ENCODE measurements at regions not wholly inside any gene's neighbourhood (a gene's known extent, or its start where the extent isn't known, plus 50 kb on each side); places are given as distances from the start of the nearest gene placed in this dataset.

- H3K9me3 Mint-ChIP-seq = peaks cover 2% of the 10 kb centered on the region
- H3K4me3 Mint-ChIP-seq = no peak overlapping the region
- H3K36me3 Mint-ChIP-seq (ENCODE audit: low read depth) = no peaks in the 10 kb centered on the region
- TF ChIP-seq CTCF (IDR thresholded peaks at IDR 0.05; ENCODE audit: unreplicated experiment in 3 of 3) = no peak
- H3K4me1 Mint-ChIP-seq = no peaks in the 10 kb centered on the region
- no peaks in the 10 kb centered on the region for H3K27me3 Mint-ChIP-seq (ENCODE audit: low read depth)
- no peak overlapping the region for H3K27ac Mint-ChIP-seq
Observed at GRCh38 chr7:54349229-54349628, 192.9 kb upstream of the VSTM2A start.

- Mint-ChIP-seq H3K27me3 (ENCODE audit: low read depth) (no peaks in the 10 kb centered on the region), H3K4me3 (no peak overlapping the region), H3K36me3 (ENCODE audit: low read depth) (no peaks in the 10 kb centered on the region), H3K27ac (no peak overlapping the region), H3K4me1 (no peaks in the 10 kb centered on the region), H3K9me3 (no peaks in the 10 kb centered on the region)
- TF ChIP-seq CTCF (IDR thresholded peaks at IDR 0.05; ENCODE audit: unreplicated experiment in 3 of 3) = no peak
Observed at GRCh38 chr7:54354436-54354835, 187.7 kb upstream of the VSTM2A start.

DNA sequence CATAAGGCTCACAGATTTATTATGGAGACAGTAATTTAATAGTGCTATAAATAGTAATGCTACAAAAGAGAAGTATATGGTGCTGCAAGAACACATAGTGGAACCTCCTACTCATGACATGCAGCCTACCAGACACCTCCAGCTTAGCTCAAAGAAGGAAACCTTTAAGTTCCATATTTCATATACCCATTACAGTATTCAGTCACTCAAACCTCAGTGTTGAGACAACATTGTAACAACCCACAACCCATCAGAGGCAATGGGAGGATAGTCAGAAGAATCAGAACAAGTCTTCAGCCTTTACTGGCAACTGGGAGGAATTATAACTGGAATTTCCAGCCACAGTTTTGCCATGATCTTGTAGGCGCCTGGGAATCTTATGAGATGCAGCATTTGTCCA is 186.3 kb upstream of the VSTM2A start:
- Mint-ChIP-seq H3K4me3 (no peak overlapping the region), H3K27ac (no peak overlapping the region), H3K9me3 (no peaks in the 10 kb centered on the region), H3K36me3 (ENCODE audit: low read depth) (no peaks in the 10 kb centered on the region), H3K4me1 (no peaks in the 10 kb centered on the region), H3K27me3 (ENCODE audit: low read depth) (no peaks in the 10 kb centered on the region)
- no peak for TF ChIP-seq CTCF (IDR thresholded peaks at IDR 0.05; ENCODE audit: unreplicated experiment in 3 of 3)

- no peak for TF ChIP-seq CTCF (IDR thresholded peaks at IDR 0.05; ENCODE audit: unreplicated experiment in 3 of 3)
- H3K9me3 Mint-ChIP-seq = no peaks in the 10 kb centered on the region
Observed at GRCh38 chr7:54360075-54360840, 181.9 kb upstream of the VSTM2A start.

GRCh38 chr7:54390565-54390964 is 151.6 kb upstream of the VSTM2A start:
- H3K4me1 Mint-ChIP-seq = no peaks in the 10 kb centered on the region

More at GRCh38 chr7:54360075-54360840, 181.9 kb upstream of the VSTM2A start:
- H3K4me3 Mint-ChIP-seq = no peak overlapping the region
- no peaks in the 10 kb centered on the region for H3K27me3 Mint-ChIP-seq (ENCODE audit: low read depth)
- no peaks in the 10 kb centered on the region for H3K4me1 Mint-ChIP-seq
- no peak overlapping the region for H3K27ac Mint-ChIP-seq
- no peaks in the 10 kb centered on the region for H3K36me3 Mint-ChIP-seq (ENCODE audit: low read depth)

More at GRCh38 chr7:54390565-54390964, 151.6 kb upstream of the VSTM2A start:
- H3K27me3 Mint-ChIP-seq (ENCODE audit: low read depth) = no peaks in the 10 kb centered on the region
- TF ChIP-seq CTCF (IDR thresholded peaks at IDR 0.05; ENCODE audit: unreplicated experiment in 3 of 3) = no peak
- no peak overlapping the region for H3K27ac Mint-ChIP-seq
- H3K4me3 Mint-ChIP-seq = no peak overlapping the region
- H3K36me3 Mint-ChIP-seq (ENCODE audit: low read depth) = no peaks in the 10 kb centered on the region
- H3K9me3 Mint-ChIP-seq = peaks cover 6% of the 10 kb centered on the region
